HEK293 (cell line): ENCODE measurements at regions not wholly inside any gene's neighbourhood (a gene's known extent, or its start where the extent isn't known, plus 50 kb on each side); places are given as distances from the start of the nearest gene placed in this dataset.

Experiments used
- CTCF ChIA-PET: fragments of 350-600 bp; formaldehyde crosslinking; extraction: SDS; loops from one replicate; lab custom pipeline; 2021; ENCODE audit warnings: antibody characterized with exemption; lab: Yijun Ruan, JAX
- POLR2A ChIA-PET: fragments of 300-600 bp; formaldehyde crosslinking; extraction: SDS; loops from one replicate; lab custom pipeline; 2020; ENCODE audit warnings: antibody characterized with exemption, inconsistent platforms; lab: Yijun Ruan, JAX
- H3K27ac ChIP-seq: fragments of 200-500 bp; sonication (Bioruptor generic); 2 replicates; pipeline ENCODE4 v1.5.1; 2014; ENCODE audit warnings: low read depth, low read length, control low read depth, inconsistent platforms; ENCODE audit errors: extremely low read depth
- H3K36me3 ChIP-seq, 2 experiments: fragments of 200-500 bp in 1 of 2; sonication (Bioruptor generic) in 1 of 2; 1 replicate in 1 of 2; 2 replicates in 1 of 2; pipeline ENCODE4 v1.5.1; 2014 to 2017; ENCODE audit warnings: inconsistent platforms in 2 of 2, low read length in 2 of 2; ENCODE audit not compliant: control insufficient read depth in 2 of 2, insufficient read depth in 1 of 2
- H3K4me1 ChIP-seq: fragments of 200-500 bp; sonication (Bioruptor generic); 2 replicates; pipeline ENCODE4 v1.5.1; 2014; ENCODE audit warnings: mild to moderate bottlenecking, low read length, inconsistent platforms; ENCODE audit not compliant: control insufficient read depth, insufficient read depth
- H3K4me3 ChIP-seq: 2 replicates; pipeline ENCODE4 v1.5.1; 2011; ENCODE audit warnings: low read depth, mild to moderate bottlenecking, control low read depth, low read length, moderate library complexity
- H3K9me3 ChIP-seq: fragments of 200-500 bp; sonication (Bioruptor generic); 2 replicates; pipeline ENCODE4 v1.5.1; 2014; ENCODE audit warnings: low read depth, low read length, inconsistent platforms; ENCODE audit not compliant: control insufficient read depth, insufficient read depth
- BCL6B ChIP-seq: fragments of 450-650 bp; formaldehyde crosslinking; IDR thresholded peaks from 2 replicates; pipeline ENCODE4 v1.5.1; 2017; ENCODE audit warnings: missing biosample characterization, missing genetic modification characterization
- ELK4 ChIP-seq: IDR thresholded peaks from 2 replicates; pipeline ENCODE4 v1.6.1; 2011; ENCODE audit warnings: mild to moderate bottlenecking, low read depth, low read length, borderline replicate concordance
- GLI2 ChIP-seq: fragments of 450-650 bp; formaldehyde crosslinking; IDR thresholded peaks from 2 replicates; pipeline ENCODE4; 2017; ENCODE audit warnings: missing biosample characterization, missing genetic modification characterization, low read depth, borderline replicate concordance
- GLI4 ChIP-seq: fragments of 450-650 bp; formaldehyde crosslinking; IDR thresholded peaks from 2 replicates; pipeline ENCODE4 v1.5.1; 2016; ENCODE audit warnings: missing biosample characterization, missing genetic modification characterization
- KLF10 ChIP-seq: fragments of 450-650 bp; IDR thresholded peaks from 2 replicates; pipeline ENCODE4 v1.5.1; 2018; ENCODE audit warnings: missing biosample characterization, mild to moderate bottlenecking, missing genetic modification characterization
- MYNN ChIP-seq: fragments of 450-650 bp; formaldehyde crosslinking; IDR thresholded peaks from 2 replicates; pipeline ENCODE4 v1.5.1; 2016; ENCODE audit warnings: missing biosample characterization, missing genetic modification characterization, borderline replicate concordance
- PRDM1 ChIP-seq: fragments of 450-650 bp; formaldehyde crosslinking; IDR thresholded peaks from 2 replicates; pipeline ENCODE4; 2016; ENCODE audit warnings: missing biosample characterization, missing genetic modification characterization
- ZBTB48 ChIP-seq: fragments of 450-650 bp; formaldehyde crosslinking; IDR thresholded peaks from 2 replicates; pipeline ENCODE4 v1.5.1; 2016; ENCODE audit warnings: missing biosample characterization, missing genetic modification characterization
- ZNF121 ChIP-seq: fragments of 450-650 bp; formaldehyde crosslinking; IDR thresholded peaks from 2 replicates; pipeline ENCODE4 v1.5.1; 2016; ENCODE audit warnings: missing biosample characterization, missing genetic modification characterization
- ZNF140 ChIP-seq: fragments of 450-650 bp; formaldehyde crosslinking; IDR thresholded peaks from 2 replicates; pipeline ENCODE4 v1.5.1; 2016; ENCODE audit warnings: missing biosample characterization, missing genetic modification characterization
- ZNF175 ChIP-seq: fragments of 450-650 bp; formaldehyde crosslinking; IDR thresholded peaks from 2 replicates; pipeline ENCODE4 v1.5.1; 2016; ENCODE audit warnings: missing biosample characterization, missing genetic modification characterization
- ZNF274 ChIP-seq, 2 experiments: fragments of 200-500 bp in 1 of 2; fragments of 450-650 bp in 1 of 2; sonication (Bioruptor generic) in 1 of 2; formaldehyde crosslinking in 1 of 2; IDR thresholded peaks; 2 replicates each; pipeline versions ENCODE4 v1.5.1 to v1.6.1; 2014 to 2016; ENCODE audit warnings: borderline replicate concordance in 1 of 2, inconsistent platforms in 1 of 2, low read length in 1 of 2, missing biosample characterization in 1 of 2, missing genetic modification characterization in 1 of 2
- ZNF341 ChIP-seq: fragments of 450-650 bp; formaldehyde crosslinking; IDR thresholded peaks from 2 replicates; pipeline ENCODE4; 2016; ENCODE audit warnings: low read depth, missing biosample characterization, missing genetic modification characterization
- ZNF350 ChIP-seq: fragments of 450-650 bp; formaldehyde crosslinking; IDR thresholded peaks from 2 replicates; pipeline ENCODE4 v1.5.0; 2017; ENCODE audit warnings: missing biosample characterization, mild to moderate bottlenecking, missing genetic modification characterization
- ZNF501 ChIP-seq: fragments of 450-650 bp; formaldehyde crosslinking; IDR thresholded peaks from 2 replicates; pipeline ENCODE4 v1.5.1; 2016; ENCODE audit warnings: missing biosample characterization, missing genetic modification characterization
- ZNF518A ChIP-seq: fragments of 450-650 bp; formaldehyde crosslinking; conservative IDR thresholded peaks from 2 replicates; pipeline ENCODE4 v1.5.1; 2016; ENCODE audit warnings: low read depth, missing biosample characterization, missing genetic modification characterization
- ZNF521 ChIP-seq: fragments of 450-650 bp; formaldehyde crosslinking; IDR thresholded peaks from 2 replicates; pipeline ENCODE4 v1.5.1; 2017; ENCODE audit warnings: missing biosample characterization, mild to moderate bottlenecking, missing genetic modification characterization
- ZNF548 ChIP-seq: fragments of 450-650 bp; formaldehyde crosslinking; IDR thresholded peaks from 2 replicates; pipeline ENCODE4 v1.5.1; 2016; ENCODE audit warnings: missing biosample characterization, missing genetic modification characterization
- ZNF660 ChIP-seq: fragments of 450-650 bp; IDR thresholded peaks from 2 replicates; pipeline ENCODE4 v1.5.1; 2018; ENCODE audit warnings: missing biosample characterization, mild to moderate bottlenecking, missing genetic modification characterization
- ZNF670 ChIP-seq: fragments of 450-650 bp; formaldehyde crosslinking; IDR thresholded peaks from 2 replicates; pipeline ENCODE4 v1.5.1; 2016; ENCODE audit warnings: missing biosample characterization, missing genetic modification characterization, low read depth
- TF ChIP-seq, protein P1 (sequence below): fragments of 450-650 bp; formaldehyde crosslinking; IDR thresholded peaks from 2 replicates; pipeline ENCODE4 v1.5.1; 2016; ENCODE audit warnings: missing biosample characterization, missing genetic modification characterization
- TF ChIP-seq, protein P2 (sequence below): fragments of 450-650 bp; formaldehyde crosslinking; IDR thresholded peaks from 2 replicates; pipeline ENCODE4 v1.5.1; 2016; ENCODE audit warnings: missing biosample characterization, missing genetic modification characterization
- TF ChIP-seq, protein P3 (sequence below): fragments of 450-650 bp; formaldehyde crosslinking; IDR thresholded peaks from 2 replicates; pipeline ENCODE4 v1.5.1; 2016; ENCODE audit warnings: missing biosample characterization, missing genetic modification characterization

DNA sequence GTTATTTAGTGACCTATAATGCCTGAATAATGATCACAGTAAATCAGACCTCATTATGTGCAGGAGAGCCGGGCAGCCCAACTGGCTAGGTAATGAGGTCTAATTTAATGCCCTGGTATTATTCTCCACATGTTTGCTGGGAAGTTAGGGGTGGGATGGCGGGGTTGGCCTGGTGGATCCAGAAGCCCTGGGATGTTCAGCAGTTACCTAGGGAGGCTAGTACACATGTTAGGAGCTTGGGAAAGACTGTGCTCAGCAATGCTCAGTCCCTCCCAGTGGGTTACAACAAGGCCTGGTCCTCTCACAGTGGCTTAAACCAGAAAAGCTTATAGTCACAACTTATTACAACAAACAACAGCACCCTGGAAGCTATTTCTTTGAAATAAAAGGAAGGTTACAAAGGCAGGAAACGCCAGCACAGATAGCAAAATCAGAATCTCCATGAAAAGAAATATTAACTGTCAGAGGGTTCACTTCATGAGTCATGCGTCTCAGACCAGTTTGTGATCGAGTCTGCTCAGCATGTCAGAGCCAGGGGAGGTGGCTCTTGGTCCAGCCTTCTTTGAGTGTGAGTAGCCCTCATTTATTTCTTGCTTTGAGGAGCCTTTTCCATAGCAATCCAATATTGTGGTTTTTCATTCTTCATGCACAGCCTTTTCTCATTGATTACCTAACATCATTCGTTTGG lies 418.6 kb upstream of the NPVF start:
- Histone ChIP-seq H3K4me3 (no peak overlapping the region), H3K27ac (no peak overlapping the region), H3K36me3 (no peaks in the 10 kb centered on the region), H3K9me3 (no peaks in the 10 kb centered on the region), H3K4me1 (no peaks in the 10 kb centered on the region)
- no peak for TF ChIP-seq ZNF670 (tag by site-specific recombination)
- TF ChIP-seq, protein P1, sequence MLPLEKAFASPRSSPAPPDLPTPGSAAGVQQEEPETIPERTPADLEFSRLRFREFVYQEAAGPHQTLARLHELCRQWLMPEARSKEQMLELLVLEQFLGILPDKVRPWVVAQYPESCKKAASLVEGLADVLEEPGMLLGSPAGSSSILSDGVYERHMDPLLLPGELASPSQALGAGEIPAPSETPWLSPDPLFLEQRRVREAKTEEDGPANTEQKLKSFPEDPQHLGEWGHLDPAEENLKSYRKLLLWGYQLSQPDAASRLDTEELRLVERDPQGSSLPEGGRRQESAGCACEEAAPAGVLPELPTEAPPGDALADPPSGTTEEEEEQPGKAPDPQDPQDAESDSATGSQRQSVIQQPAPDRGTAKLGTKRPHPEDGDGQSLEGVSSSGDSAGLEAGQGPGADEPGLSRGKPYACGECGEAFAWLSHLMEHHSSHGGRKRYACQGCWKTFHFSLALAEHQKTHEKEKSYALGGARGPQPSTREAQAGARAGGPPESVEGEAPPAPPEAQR (tag by site-specific recombination), result no peak
- no peak for TF ChIP-seq ZNF341 (tag by site-specific recombination)
- TF ChIP-seq ZNF660 (tag by site-specific recombination), result no peak
- TF ChIP-seq ZBTB48 (tag by site-specific recombination), result no peak
- no peak for TF ChIP-seq ZNF140
- no peak for TF ChIP-seq ELK4
- TF ChIP-seq ZNF274 (IDR thresholded peaks at IDR 0.05; ENCODE audit: low read length), result no peak
- TF ChIP-seq ZNF274 (tag by site-specific recombination; IDR thresholded peaks at IDR 0.05; ENCODE audit: borderline replicate concordance), result no peak
- TF ChIP-seq, protein P2, sequence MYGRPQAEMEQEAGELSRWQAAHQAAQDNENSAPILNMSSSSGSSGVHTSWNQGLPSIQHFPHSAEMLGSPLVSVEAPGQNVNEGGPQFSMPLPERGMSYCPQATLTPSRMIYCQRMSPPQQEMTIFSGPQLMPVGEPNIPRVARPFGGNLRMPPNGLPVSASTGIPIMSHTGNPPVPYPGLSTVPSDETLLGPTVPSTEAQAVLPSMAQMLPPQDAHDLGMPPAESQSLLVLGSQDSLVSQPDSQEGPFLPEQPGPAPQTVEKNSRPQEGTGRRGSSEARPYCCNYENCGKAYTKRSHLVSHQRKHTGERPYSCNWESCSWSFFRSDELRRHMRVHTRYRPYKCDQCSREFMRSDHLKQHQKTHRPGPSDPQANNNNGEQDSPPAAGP (tag by site-specific recombination), result no peak
- TF ChIP-seq ZNF501 (tag by site-specific recombination), result no peak
- TF ChIP-seq ZNF521, result no peak
- TF ChIP-seq, protein P3, sequence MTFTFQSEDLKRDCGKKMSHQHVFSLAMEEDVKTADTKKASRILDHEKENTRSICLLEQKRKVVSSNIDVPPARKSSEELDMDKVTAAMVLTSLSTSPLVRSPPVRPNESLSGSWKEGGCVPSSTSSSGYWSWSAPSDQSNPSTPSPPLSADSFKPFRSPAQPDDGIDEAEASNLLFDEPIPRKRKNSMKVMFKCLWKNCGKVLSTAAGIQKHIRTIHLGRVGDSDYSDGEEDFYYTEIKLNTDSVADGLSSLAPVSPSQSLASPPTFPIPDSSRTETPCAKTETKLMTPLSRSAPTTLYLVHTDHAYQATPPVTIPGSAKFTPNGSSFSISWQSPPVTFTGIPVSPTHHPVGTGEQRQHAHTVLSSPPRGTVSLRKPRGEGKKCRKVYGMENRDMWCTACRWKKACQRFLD (tag by site-specific recombination), result no peak
- no peak for TF ChIP-seq ZNF175
- no peak for TF ChIP-seq ZNF548
- no peak for TF ChIP-seq ZNF350 (tag by site-specific recombination)
- no peak for TF ChIP-seq PRDM1 (tag by site-specific recombination)
- TF ChIP-seq KLF10 (tag by site-specific recombination), result no peak
- CTCF ChIA-PET, result no interaction called here
- POLR2A ChIA-PET, result no interaction called here

DNA sequence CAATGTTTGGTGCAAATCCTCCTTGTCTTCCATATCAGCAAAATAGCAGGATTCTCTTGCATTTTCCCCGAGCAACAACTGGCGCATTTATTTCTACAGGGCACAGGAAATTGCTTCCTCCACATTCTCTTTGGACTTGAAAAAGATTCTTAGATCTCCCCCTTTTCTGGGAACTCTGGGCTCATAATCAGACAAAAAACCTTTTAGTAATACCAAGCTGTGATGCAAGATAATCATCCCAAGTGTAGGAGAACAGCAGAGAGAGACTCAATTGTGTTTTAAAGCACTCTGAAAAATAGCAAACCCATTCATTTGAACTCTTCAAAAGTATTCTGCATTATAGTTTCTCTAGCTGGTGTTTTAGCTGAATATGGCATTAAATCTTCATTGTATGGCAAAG lies 419.6 kb upstream of the NPVF start:
- H3K27ac ChIP-seq, result no peak overlapping the region
- ChIA-PET CTCF (no interaction called here), POLR2A (no interaction called here)
- no peak overlapping the region for H3K4me3 ChIP-seq
- H3K4me1 ChIP-seq, result no peaks in the 10 kb centered on the region
- no peaks in the 10 kb centered on the region for H3K9me3 ChIP-seq
- H3K36me3 ChIP-seq, result no peaks in the 10 kb centered on the region
- TF ChIP-seq BCL6B (no peak), GLI2 (tag by site-specific recombination) (no peak), GLI4 (tag by site-specific recombination) (no peak), ZNF518A (no peak), MYNN (tag by site-specific recombination) (no peak), ZNF121 (tag by site-specific recombination) (no peak)
